ENCODE measurements at regions not wholly inside any gene's neighbourhood (a gene's known extent, or its start where the extent isn't known, plus 50 kb on each side); places are given as distances from the start of the nearest gene placed in this dataset.
"Not testable (repeated sequence)": the region's sequence is repeated elsewhere in the genome, so short reads cannot be mapped to it uniquely, and the experiment has no call there.

DNA sequence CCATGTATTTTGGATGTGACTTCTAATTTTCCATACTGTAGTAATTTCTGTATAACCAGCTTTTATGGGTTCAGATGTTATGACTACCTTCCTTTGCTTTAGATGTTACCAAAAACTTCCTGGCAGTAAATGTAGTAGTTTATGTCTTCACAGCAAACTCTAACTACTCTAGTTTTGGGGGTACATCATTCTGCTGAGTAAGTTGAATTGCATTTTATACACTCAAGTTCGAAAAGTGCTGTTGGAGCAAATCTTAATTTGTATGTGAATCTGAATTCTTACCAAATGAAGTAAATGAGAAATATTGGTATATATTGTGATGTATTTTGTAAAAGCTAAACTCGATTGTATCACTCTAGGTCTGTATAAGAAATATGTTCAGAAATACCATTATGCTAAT lies 728.3 kb upstream of the CDH8 start:
- no peak for DNase-seq (ENCODE audit: low spot score)

DNA sequence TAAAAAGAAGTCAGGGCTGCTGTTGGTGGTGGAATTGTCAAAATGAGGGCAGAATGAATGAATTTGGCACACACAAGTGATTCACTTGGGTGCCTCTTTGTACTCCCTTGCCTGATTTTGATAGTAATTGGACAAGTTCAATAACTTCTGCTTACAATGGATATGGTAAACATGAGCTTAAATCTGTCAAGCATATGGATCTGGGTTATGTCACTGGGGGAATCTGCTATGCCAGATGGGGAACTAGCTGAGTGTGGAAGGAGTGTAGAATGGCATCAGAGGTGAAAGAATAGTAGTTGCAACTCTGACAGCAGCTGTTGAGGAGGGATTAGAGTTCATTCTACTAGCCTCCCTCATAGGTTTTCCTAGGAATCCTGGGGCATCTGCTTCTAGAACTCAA lies 724.2 kb upstream of the CDH8 start:
- no peak for DNase-seq (ENCODE audit: low spot score)

GRCh38 chr16:62755938-62756337 lies 719.7 kb upstream of the CDH8 start:
- no peak for DNase-seq (ENCODE audit: low spot score)

GRCh38 chr16:62752854-62753253 lies 716.6 kb upstream of the CDH8 start:
- no peak for DNase-seq (ENCODE audit: low spot score)

GRCh38 chr16:62751218-62751617 lies 715.0 kb upstream of the CDH8 start:
- no peak for DNase-seq (ENCODE audit: low spot score)

DNA sequence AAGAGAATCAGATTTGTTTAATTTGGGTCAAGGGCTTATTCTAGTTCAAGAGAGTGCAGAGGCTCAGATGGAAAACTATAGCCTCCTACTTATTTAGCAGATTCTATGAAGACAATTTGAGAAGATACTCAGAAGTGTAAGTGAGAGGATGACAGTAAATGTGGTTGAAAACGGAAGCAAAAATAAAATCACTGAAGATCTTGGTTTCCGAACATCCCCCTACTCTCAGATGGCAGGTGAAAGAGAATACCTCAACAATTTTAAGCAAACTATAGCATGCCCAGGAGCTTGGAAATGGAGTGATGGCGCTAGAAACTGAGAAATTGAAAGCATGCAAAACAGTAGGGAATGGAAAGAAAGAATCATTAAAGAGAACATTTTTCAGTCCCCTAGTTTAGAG lies 705.5 kb upstream of the CDH8 start:
- no peak for DNase-seq (ENCODE audit: low spot score)

DNA sequence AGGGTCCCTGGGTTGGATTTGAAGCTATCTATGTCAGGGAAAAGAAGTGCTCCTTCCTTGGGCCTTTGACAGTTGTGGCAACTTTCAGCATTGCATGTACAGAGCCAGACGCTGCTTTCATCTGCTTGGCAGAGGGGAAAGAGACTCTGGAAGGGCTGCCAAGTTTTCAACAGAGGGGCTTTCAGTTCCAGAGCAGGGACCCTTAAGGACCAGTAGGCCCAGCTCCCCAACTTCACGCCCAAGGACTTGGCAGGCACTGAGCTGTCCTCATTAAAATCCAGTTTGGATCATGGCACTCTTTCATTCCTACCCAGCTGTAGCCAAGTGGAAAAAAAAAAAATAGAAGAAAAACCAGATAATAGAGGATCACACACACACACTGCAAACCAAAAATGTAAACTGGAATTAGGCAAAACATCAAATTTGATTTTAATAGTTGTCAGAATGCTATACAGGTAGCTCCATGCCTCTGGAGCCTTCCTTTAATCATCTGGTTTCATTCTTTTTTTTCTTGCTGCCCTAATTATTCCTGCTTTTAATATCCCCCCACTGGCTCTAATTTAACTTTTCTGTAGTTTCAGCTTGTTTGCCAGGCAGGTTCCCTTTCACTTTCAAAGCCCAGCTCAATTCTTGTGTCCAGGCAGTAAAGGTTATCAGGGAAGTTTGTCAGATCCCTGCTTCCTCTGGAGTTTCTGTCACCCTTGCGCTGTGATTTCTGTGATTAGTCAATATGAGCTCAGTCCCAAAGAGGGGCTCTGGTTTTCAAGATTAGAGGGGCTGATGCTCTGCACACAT lies 702.6 kb upstream of the CDH8 start:
- no peak for DNase-seq (ENCODE audit: low spot score)

- DNase-seq (ENCODE audit: low spot score): no peak
Measured at GRCh38 chr16:62732092-62732491, 695.9 kb upstream of the CDH8 start.

- DNase-seq (ENCODE audit: low spot score): not testable (repeated sequence)
Measured at GRCh38 chr16:62724670-62725269, 688.5 kb upstream of the CDH8 start.

GRCh38 chr16:62720651-62721050 lies 684.4 kb upstream of the CDH8 start:
- no peak for DNase-seq (ENCODE audit: low spot score)

GRCh38 chr16:62717026-62717425 lies 680.8 kb upstream of the CDH8 start:
- DNase-seq (ENCODE audit: low spot score): no peak

- DNase-seq (ENCODE audit: low spot score): no peak
Measured at GRCh38 chr16:62715701-62716100, 679.5 kb upstream of the CDH8 start.

- no peak for DNase-seq (ENCODE audit: low spot score)
Measured at GRCh38 chr16:62712566-62712965, 676.3 kb upstream of the CDH8 start.

DNA sequence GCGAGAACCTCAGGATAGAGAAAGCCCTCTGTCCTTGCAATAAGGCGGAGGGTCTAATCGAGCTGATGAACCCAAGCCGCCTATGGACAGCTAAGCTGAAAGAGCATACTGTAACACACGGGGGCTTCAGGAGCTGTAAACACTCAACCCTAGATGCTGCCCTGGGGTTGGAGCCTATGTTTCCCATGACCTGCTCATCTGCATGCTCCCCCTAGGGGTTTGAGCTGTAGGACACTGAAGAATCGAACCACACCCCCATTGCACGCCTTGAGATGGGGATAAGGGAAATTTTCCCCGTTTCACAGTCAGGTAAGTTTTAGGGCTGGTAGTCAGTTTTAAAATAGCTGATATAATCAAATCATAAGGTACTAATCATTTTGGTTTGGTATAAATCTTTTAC lies 675.6 kb upstream of the CDH8 start:
- no peak for DNase-seq (ENCODE audit: low spot score)

DNA sequence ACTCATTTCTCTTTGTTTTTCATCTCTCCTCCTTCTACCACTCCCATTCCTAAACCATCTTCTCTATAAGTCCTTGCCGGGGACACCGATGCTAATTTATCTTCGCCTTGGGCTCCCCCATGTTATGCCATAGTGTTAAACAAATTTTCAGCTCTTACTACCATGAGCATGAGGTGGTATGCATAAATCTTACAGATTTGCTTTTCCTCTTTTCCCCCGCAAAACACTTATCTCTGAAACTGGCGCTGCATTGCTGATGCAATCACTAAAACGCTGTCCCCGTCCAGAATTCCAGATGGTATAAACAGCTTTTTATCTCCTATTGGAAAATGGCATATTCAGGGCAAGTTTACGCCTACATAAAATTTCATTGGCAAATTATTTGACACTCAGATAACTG lies 673.6 kb upstream of the CDH8 start:
- DNase-seq (ENCODE audit: low spot score): no peak

DNA sequence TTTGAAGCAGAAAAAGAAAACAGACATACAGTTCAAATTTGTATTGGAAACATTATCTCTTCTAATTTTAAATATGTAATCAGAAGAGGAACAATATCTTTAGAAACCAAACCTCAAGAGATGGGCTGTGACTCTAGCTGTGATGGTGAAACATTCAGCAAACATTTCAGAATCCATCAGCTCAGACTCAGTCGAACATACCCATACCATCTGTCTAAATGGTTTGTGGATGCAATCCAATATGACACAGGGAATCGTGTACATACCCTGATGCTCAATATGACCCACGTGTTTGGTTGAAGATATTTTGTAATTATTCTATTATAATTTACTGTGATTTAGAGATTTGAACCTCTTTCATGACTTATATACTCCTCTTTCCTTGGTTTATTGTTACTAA lies 665.2 kb upstream of the CDH8 start:
- DNase-seq (ENCODE audit: low spot score): no peak

GRCh38 chr16:62700426-62701294 lies 664.4 kb upstream of the CDH8 start:
- DNase-seq (ENCODE audit: low spot score): no peak

GRCh38 chr16:62692685-62693084 lies 656.4 kb upstream of the CDH8 start:
- DNase-seq (ENCODE audit: low spot score): no peak

DNA sequence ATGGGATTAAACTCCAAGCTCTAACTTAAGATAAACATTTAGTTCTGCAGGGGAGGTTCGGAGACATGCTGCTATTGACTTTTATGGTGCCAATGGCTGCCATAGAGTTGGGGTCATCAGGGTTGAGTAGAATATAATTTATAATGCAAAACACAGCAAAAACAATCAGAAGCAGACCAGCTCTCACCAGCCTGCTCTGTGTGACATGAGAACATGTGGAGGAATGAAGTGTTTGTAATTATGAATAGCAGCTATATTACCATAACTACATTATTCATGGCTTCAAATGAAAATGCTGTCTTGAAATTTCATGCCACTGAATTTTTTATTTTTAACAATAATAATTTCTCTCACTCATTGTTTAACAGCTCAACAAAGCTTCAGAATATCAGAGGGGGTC lies 645.6 kb upstream of the CDH8 start:
- no peak for DNase-seq (ENCODE audit: low spot score)

DNA sequence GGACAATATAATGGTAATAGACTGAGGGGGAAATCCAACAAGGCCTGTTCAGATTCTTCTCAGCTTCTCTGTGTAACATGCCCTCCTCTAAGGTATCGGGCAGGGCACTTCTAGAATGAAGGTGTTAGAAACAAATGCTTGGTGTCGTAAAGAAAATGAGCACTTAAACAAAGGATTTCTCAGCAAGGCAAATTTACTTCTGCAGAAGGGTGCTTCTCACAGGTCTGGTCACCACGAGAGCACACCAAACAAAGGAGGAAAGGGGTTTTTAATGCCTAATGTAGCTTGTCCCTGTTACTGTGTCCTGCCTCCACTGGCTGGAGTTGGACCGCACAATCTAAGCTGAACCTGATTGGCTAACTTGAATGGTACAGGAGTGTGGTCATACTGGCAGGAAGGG lies 642.6 kb upstream of the CDH8 start:
- no peak for DNase-seq (ENCODE audit: low spot score)

DNA sequence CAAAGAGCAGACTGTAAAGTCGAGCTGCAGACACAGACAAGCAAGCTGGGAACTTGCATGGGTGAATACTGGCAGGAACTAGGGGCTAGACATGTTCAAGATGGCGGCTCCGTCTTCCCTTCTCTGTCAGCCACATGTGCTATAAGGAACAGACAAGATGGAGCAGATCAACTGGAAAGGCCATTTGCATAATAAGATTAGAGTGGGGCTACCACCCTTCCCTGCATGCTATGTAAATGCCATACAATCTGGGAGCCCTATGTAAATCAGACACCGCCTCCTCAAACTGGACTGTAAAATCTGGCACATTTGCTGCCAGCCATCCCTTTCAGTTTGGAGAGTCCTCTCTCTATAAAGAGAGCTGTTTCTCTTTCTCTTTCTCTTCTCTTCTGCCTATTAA lies 640.1 kb upstream of the CDH8 start:
- no peak for DNase-seq (ENCODE audit: low spot score)

DNA sequence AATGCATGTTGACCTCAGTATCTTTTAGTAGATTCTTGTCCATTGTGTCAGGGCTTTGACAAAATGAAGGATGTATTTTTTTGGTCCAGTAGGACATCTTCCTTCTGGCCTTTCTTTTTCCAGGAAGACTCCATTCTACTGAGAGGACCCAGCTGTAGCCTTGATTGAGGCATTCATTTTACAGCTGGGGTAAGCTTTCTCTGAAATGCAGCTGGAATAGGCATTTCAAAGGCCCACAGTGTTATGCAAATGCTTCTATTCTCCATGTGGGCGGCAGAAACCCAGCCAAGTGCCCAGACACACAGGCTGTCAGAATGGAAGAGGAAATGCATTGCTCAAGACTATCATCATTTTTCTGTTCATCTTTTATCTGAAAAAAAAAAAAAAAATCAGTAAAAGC lies 629.0 kb upstream of the CDH8 start:
- DNase-seq (ENCODE audit: low spot score): no peak

GRCh38 chr16:62664566-62664965 lies 628.3 kb upstream of the CDH8 start:
- no peak for DNase-seq (ENCODE audit: low spot score)

Data from mucosa of gallbladder (tissue), 1 donor.